GM12865 (cell line): ENCODE measurements at regions not wholly inside any gene's neighbourhood (a gene's known extent, or its start where the extent isn't known, plus 50 kb on each side); places are given as distances from the start of the nearest gene placed in this dataset.

Experiments used
- DNase-seq: peaks from one replicate; pipeline ENCODE4 v3.0.0; 2010; ENCODE audit warnings: low read depth
- H3K4me3 ChIP-seq: 2 replicates; pipeline ENCODE4 v1.5.1; 2011; ENCODE audit warnings: mild to moderate bottlenecking, low read depth, low read length, control low read depth
- TF ChIP-seq, protein P1 (sequence below): IDR thresholded peaks from 2 replicates; pipeline ENCODE4 v1.5.1; 2011; ENCODE audit warnings: low read length, control low read depth, low read depth, inconsistent platforms; ENCODE audit not compliant: insufficient read depth; ENCODE audit errors: missing control alignments

GRCh38 chr11:15830741-15831428 lies 525.5 kb downstream of the SOX6 start:
- no peak overlapping the region for H3K4me3 ChIP-seq
- no peak for DNase-seq
- TF ChIP-seq, protein P1, sequence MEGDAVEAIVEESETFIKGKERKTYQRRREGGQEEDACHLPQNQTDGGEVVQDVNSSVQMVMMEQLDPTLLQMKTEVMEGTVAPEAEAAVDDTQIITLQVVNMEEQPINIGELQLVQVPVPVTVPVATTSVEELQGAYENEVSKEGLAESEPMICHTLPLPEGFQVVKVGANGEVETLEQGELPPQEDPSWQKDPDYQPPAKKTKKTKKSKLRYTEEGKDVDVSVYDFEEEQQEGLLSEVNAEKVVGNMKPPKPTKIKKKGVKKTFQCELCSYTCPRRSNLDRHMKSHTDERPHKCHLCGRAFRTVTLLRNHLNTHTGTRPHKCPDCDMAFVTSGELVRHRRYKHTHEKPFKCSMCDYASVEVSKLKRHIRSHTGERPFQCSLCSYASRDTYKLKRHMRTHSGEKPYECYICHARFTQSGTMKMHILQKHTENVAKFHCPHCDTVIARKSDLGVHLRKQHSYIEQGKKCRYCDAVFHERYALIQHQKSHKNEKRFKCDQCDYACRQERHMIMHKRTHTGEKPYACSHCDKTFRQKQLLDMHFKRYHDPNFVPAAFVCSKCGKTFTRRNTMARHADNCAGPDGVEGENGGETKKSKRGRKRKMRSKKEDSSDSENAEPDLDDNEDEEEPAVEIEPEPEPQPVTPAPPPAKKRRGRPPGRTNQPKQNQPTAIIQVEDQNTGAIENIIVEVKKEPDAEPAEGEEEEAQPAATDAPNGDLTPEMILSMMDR, result no peak

DNA sequence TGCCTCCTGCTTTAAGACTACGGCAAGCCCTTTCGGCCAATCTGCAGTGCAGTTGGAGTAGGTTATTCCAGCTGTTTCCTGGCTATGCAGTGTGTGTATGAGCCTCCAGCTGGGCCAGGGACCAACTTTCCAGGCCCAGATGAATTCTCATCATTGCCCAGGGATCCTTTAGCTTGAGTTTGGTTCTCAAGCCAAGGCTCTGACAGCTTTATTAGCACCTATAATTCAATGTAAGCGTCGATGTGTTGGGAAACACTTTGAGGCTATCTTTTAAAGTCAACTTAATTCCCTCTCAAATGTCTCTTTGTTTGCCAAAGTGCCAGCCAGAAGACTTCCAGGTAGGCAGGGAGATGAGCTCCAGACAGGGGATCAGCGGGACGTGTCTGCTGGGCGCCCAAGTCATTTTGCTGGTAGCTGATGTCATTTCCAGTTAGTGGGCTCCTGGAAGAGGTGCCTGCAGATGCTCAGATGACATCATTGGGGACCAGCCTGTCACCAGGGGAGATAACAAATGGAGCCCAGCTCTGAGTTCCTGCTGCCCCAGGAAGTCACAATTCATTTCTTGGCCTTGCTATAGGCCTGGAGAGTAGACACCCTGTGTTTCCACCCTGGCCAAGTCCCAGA lies 520.4 kb downstream of the SOX6 start:
- H3K4me3 ChIP-seq, result no peak overlapping the region
- no peak for DNase-seq
- TF ChIP-seq, protein P1, result no peak

DNA sequence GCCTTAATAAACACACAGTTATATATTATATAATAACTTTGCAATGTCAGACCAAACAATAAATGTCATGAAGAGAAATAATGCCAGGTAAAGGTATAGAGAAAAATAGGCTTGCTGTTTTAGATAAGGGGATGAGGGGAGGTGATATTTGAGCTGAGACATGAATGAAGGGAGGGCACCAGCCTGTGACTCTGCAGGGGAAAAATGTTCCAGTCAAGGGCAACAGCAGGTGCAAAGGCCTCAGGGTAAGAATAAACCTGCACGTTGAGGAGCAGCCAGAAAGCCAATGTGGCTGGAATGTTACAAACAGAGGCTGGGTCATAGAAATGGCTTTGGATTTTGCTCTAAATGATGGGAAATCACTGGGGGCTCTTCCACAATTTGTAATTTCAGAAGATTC lies 519.6 kb downstream of the SOX6 start:
- DNase-seq, result no peak
- H3K4me3 ChIP-seq, result no peak overlapping the region
- TF ChIP-seq, protein P1, result no peak

DNA sequence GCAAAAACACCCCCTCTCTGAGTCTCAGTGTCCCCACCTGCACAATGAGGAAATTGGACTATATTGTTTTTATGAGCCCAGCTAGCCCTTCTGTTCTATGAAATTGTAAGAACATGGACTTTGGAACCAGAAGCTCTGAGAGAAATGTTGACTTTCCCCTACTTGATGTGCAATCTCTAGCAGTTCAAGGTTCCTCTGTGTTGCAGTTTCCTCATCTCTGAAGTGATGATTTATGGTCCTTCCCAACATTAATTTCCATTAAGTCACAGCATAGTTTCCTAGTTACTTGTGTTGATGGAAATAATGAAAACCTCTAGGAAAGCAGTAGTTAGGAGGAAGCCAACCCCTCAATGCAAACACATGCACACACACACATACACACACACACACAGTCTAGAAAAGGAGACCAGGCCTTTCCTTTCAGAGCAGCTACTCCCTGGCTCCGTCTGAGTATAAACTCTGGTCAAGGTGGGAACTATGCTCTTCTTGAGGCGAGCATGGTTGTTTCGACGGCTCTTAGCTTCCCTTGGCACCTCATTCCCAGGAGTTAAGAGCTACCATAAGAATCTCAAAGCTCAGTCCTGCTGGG lies 518.4 kb downstream of the SOX6 start:
- TF ChIP-seq, protein P1, result no peak
- no peak for DNase-seq
- H3K4me3 ChIP-seq, result no peak overlapping the region

DNA sequence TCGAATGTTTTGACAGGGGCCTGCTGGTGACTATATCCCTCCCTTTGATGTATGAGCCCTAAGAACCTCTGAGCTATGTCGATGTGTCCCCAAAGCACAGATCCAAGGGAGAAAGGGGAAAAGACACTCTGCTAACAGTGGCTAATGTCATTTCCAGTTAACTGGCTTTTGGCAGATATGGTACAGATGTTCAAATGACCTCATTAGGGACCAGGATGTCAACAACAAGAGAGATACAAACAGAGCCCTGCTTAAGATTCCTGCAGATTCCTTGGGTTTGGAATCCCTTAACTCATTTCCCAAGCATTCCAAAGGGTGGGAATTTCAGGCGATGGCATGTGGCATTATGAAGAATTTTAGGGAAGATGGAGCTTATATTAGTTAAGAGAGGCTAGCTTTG lies 517.3 kb downstream of the SOX6 start:
- no peak for DNase-seq
- TF ChIP-seq, protein P1, result no peak
- no peak overlapping the region for H3K4me3 ChIP-seq

DNA sequence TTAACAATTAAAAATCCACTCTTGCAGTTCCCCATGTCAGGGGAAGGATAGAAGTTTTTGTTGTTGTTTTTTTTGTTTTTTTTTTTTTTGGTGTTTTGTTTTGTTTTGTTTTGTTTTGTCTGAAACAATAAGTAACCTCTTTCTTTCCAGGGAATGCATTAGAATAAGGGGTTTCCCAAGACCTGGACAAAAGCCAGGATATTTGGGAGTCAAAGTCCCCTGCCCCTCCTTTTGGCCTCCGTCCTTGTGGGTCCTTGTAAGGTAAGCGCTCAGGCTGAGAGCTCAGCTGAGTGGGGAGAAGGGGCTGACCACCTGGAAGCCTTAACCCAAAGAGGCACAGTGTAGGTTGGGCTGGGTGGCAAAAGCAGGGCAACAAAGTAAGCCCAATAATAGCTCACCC lies 515.4 kb downstream of the SOX6 start:
- no peak for DNase-seq
- TF ChIP-seq, protein P1, result no peak
- H3K4me3 ChIP-seq, result no peak overlapping the region
